ENCODE measurements at regions not wholly inside any gene's neighbourhood (a gene's known extent, or its start where the extent isn't known, plus 50 kb on each side); places are given as distances from the start of the nearest gene placed in this dataset.
"Not testable (repeated sequence)": the region's sequence is repeated elsewhere in the genome, so short reads cannot be mapped to it uniquely, and the experiment has no call there.

DNA sequence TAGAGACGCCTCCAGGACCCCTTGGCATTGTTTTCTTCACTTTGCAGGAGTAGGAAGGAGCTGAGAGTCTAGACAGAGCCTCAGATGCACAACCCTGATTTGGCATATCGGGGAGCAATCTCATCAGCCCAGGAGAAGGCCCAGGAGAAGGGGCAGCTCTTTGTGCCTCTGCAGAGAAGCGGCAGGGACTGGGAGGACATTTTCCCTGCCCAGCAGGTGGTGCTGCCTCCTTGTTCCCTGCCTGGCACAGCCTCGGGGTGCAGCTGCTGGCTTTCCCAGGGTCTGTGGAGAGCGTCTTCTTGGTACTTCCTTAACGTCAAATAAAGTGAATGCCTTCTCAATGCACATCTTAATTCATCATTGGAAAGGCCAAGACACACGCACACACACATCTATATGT lies 419.5 kb downstream of the TMEM121 start:
- POLR2A ChIA-PET (ENCODE audit: low non-redundant PET), result no interaction called here
- no peak overlapping the region for H3K27ac ChIP-seq
- CTCF ChIA-PET, result interaction anchor here (0.6 to 1.2 kb wide), 4 partner anchors 49 to 271 kb away, joined by 3 to 5 read pairs (median 4); no protein-coding TSS in a partner anchor
- DNase-seq (ENCODE audit: low spot score), result no peak
- TF ChIP-seq CTCF (conservative IDR thresholded peaks at IDR 0.05; ENCODE audit: low read depth), result no peak

DNA sequence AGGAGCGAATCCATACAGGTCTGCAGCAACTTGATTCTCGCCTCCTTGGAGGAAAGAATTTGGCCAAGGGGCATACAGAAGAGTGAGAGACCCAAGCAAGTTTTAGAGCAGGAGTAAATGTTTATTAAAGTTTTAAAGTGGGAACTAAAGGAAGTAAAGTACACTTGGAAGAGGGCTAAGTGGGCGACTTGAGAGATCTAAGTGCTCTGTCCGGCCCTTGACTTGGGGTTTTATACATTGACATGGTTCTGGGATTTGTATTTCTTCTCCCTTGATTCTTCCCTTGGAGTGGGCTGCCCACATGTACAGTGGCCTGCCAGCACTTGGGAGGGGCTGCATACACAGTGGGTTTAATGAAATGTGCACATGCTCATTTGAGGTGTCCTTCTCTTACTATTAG lies 421.2 kb downstream of the TMEM121 start:
- H3K27ac ChIP-seq, result no peak overlapping the region
- no peak for TF ChIP-seq CTCF (conservative IDR thresholded peaks at IDR 0.05; ENCODE audit: low read depth)
- CTCF ChIA-PET, result no interaction called here
- POLR2A ChIA-PET (ENCODE audit: low non-redundant PET), result no interaction called here
- no peak for DNase-seq (ENCODE audit: low spot score)

- H3K27ac ChIP-seq; POLR2A ChIA-PET (ENCODE audit: low non-redundant PET); CTCF ChIA-PET; DNase-seq (ENCODE audit: low spot score): not testable (repeated sequence)
These were observed 422.6 kb downstream of the TMEM121 start for GRCh38 chr14:105948955-105949354.

DNA sequence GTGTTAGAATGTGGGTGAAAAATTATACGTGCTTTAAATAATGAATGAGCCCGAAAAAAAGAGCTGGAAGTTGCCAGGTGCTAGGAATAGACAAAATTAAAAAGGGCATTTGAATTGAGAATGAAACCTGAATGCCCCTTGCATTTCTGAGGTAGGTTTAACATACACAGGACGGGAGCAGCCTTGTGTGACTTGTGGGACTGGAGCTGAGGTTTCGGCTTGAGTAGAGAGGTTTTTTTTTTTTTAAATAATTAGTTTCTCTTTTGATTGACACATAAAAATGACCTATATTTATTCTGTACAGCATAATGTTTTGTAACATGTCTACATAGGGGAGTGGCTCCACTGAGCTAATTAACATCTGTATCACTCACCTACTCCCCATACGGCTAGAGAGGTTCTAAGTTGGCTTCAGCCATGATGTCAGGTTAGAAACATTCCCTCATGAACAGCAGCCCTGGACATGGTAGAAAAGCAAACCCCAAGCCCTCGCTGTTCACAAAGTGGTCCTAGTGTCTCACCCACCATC lies 424.0 kb downstream of the TMEM121 start:
- POLR2A ChIA-PET (ENCODE audit: low non-redundant PET); H3K27ac ChIP-seq; DNase-seq (ENCODE audit: low spot score): not testable (repeated sequence)
- CTCF ChIA-PET, result interaction anchor here (0.8 kb wide), 1 partner anchor 15 kb away, joined by 4 read pairs; no protein-coding TSS in a partner anchor

DNA sequence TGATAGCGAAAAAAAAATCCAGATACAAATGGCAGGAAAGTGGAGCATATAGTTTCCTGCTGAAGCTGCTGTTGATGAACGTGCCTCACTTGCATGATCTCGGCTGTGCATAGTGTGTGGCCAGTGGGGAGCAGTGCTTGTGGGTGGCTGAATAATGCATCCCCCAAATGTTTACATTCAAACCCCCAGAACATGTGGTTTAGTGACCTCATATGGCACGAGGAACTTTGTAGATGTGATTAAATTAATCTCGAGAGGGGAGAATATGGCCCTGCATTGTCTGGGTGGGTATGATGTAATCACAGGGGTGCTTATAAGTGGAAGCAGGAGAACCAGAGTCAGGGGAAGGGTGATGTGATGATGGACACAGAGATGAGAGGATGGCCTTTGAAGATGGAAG lies 425.0 kb downstream of the TMEM121 start:
- ChIA-PET CTCF (no interaction called here), POLR2A (ENCODE audit: low non-redundant PET) (no interaction called here)
- H3K27ac ChIP-seq, result no peak overlapping the region
- DNase-seq (ENCODE audit: low spot score), result no peak
- TF ChIP-seq CTCF (conservative IDR thresholded peaks at IDR 0.05; ENCODE audit: low read depth), result no peak

DNA sequence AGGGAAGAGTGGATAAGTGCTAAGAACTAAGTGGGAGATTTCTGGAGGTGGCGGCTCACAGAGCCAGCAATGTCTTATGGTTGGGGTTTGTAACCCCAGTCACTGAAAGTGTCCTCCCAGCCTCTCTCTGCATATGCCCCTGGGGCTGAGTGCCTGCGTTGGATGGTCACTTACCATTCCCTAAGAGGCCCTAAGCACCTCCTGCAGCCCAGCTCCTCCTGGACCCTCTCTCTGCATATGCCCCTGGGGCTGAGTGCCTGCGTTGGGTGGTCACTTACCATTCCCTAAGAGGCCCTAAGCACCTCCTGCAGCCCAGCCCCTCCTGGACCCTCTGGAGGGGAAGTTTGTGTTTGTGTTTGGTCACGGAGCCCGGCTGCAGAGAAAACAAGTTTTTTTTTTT lies 425.8 kb downstream of the TMEM121 start:
- DNase-seq (ENCODE audit: low spot score), result no peak
- no peak overlapping the region for H3K27ac ChIP-seq
- ChIA-PET POLR2A (ENCODE audit: low non-redundant PET) (no interaction called here), CTCF (no interaction called here)
- TF ChIP-seq CTCF (conservative IDR thresholded peaks at IDR 0.05; ENCODE audit: low read depth), result no peak

DNA sequence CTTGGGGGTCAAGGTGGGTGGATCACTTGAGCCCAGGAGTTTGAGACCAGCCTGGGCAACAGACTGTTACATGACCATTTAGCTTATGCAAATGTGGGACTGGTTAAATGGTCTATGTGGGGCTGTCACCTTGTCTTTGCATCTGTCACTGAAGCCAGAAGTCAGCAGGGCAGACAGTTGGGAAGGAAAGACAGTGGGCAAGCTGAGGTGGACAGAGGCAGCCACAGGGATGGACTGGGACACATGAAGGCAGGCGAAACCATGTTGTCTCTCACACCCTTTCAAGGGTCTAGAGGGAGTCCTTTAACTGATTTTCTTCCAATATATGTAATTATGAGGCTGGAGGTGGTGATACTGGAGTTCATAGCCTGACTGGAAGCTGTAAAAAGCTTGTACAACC lies 426.4 kb downstream of the TMEM121 start:
- POLR2A ChIA-PET (ENCODE audit: low non-redundant PET), result no interaction called here

GRCh38 chr14:105961625-105962024 lies 435.2 kb downstream of the TMEM121 start:
- DNase-seq (ENCODE audit: low spot score); POLR2A ChIA-PET (ENCODE audit: low non-redundant PET); H3K27ac ChIP-seq; CTCF ChIA-PET: not testable (repeated sequence)

More for the DNA sequence above, 426.4 kb downstream of the TMEM121 start:
- no peak overlapping the region for H3K27ac ChIP-seq
- no peak for DNase-seq (ENCODE audit: low spot score)
- no peak for TF ChIP-seq CTCF (conservative IDR thresholded peaks at IDR 0.05; ENCODE audit: low read depth)
- CTCF ChIA-PET, result no interaction called here
